NB4 (cell line): ENCODE measurements at regions not wholly inside any gene's neighbourhood (a gene's known extent, or its start where the extent isn't known, plus 50 kb on each side); places are given as distances from the start of the nearest gene placed in this dataset.

Source experiments
- DNase-seq: peaks from one replicate; pipeline ENCODE4 v3.0.0; 2010; ENCODE audit warnings: low read depth
- H3K4me3 ChIP-seq: one replicate; pipeline ENCODE4 v1.5.1; 2011; ENCODE audit warnings: mild to moderate bottlenecking, low read depth, low read length, moderate library complexity
- MAX ChIP-seq: IDR thresholded peaks from 2 replicates; pipeline ENCODE4 v1.6.1; 2011; ENCODE audit warnings: low read depth, low read length
- MYC ChIP-seq: IDR thresholded peaks from 2 replicates; pipeline ENCODE4 v1.6.1; 2011; ENCODE audit warnings: low read depth, low read length
- POLR2A ChIP-seq: IDR thresholded peaks from 2 replicates; pipeline ENCODE4 v1.6.1; 2011; ENCODE audit warnings: mild to moderate bottlenecking; ENCODE audit not compliant: insufficient read length; ENCODE audit errors: extremely low read depth
- TF ChIP-seq, protein P1 (sequence below): IDR thresholded peaks from one replicate; pipeline ENCODE4 v1.5.1; 2012; ENCODE audit warnings: low read depth, low read length

GRCh38 chr3:59698091-59698490 is 648.3 kb upstream of the CFAP20DC start:
- no peak overlapping the region for H3K4me3 ChIP-seq
- TF ChIP-seq POLR2A (no peak), MYC (no peak), MAX (no peak)
- TF ChIP-seq, protein P1, sequence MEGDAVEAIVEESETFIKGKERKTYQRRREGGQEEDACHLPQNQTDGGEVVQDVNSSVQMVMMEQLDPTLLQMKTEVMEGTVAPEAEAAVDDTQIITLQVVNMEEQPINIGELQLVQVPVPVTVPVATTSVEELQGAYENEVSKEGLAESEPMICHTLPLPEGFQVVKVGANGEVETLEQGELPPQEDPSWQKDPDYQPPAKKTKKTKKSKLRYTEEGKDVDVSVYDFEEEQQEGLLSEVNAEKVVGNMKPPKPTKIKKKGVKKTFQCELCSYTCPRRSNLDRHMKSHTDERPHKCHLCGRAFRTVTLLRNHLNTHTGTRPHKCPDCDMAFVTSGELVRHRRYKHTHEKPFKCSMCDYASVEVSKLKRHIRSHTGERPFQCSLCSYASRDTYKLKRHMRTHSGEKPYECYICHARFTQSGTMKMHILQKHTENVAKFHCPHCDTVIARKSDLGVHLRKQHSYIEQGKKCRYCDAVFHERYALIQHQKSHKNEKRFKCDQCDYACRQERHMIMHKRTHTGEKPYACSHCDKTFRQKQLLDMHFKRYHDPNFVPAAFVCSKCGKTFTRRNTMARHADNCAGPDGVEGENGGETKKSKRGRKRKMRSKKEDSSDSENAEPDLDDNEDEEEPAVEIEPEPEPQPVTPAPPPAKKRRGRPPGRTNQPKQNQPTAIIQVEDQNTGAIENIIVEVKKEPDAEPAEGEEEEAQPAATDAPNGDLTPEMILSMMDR, result no peak
- DNase-seq, result no peak

- no peak for TF ChIP-seq POLR2A
- TF ChIP-seq MAX, result no peak
- TF ChIP-seq MYC, result no peak
- TF ChIP-seq, protein P1, result no peak
- H3K4me3 ChIP-seq, result no peak overlapping the region
- no peak for DNase-seq
Measured at GRCh38 chr3:59696783-59697182, 647.0 kb upstream of the CFAP20DC start.

GRCh38 chr3:59695860-59696259 is 646.0 kb upstream of the CFAP20DC start:
- TF ChIP-seq MAX (no peak), MYC (no peak), POLR2A (no peak)
- TF ChIP-seq, protein P1, result no peak
- no peak for DNase-seq
- no peak overlapping the region for H3K4me3 ChIP-seq

GRCh38 chr3:59692117-59692516 is 642.3 kb upstream of the CFAP20DC start:
- TF ChIP-seq, protein P1, result no peak
- DNase-seq, result no peak
- no peak overlapping the region for H3K4me3 ChIP-seq

DNA sequence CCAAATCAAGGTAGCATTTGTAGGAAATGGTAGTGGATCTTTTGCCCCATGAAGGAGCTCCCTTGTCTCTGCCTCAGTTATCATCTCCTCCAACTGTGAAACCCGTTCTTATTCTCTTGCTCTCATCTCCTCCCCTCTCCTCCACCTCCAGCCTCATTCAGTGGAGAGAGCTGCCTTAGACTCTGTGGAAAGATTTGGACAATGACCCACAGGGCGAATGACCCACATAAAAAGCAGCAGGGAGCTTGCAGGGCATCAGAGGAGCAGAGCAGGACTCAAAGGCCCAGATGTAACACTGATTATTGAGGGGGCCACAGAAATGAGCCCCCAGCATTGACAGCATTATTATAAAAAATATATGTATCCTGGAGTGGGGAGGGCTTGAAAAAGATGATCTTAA is 641.1 kb upstream of the CFAP20DC start:
- DNase-seq, result no peak
- no peak overlapping the region for H3K4me3 ChIP-seq
- TF ChIP-seq MAX (no peak), MYC (no peak), POLR2A (no peak)
- TF ChIP-seq, protein P1, result no peak

DNA sequence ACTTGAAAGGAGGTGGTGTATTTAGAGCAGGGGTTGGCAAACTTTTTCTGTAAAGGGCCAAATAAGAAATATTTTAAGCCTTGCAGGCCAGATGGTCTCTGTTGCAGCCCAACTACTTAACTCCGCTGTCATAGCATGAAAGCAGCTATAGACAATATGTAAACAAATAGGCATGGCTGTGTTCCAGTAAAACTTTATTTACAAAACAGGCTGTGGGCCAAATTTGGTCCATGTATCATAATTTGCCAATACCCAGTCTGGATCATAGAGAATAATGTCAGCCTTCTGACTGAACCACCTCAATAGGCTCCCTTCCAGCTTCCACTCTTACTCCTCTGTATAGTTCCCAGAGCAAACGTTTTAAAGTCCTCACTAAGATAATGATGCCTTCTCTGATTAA is 638.8 kb upstream of the CFAP20DC start:
- H3K4me3 ChIP-seq, result no peak overlapping the region
- TF ChIP-seq, protein P1, result no peak
- no peak for DNase-seq
